ENCODE measurements at regions not wholly inside any gene's neighbourhood (a gene's known extent, or its start where the extent isn't known, plus 50 kb on each side); places are given as distances from the start of the nearest gene placed in this dataset.

DNA sequence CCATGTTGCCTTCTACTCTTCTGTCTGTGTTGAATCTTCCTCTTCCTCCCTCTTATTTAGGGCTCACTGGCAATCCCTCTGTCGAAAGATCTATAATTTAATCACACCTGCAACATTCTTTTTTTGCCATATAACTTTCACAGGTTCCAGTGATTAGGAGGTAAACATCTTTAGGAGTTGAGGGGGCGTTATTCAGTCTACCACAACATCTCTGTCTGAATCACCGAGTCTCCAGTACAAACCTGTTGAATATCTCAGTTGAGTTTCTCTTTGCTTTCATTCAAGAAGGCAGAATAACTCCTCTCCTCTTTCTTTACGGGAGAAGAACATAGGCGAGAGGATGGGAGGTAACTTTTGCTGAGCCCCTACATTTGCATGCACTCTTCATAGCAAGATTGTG is 101.9 kb upstream of the CDC42BPA start (continued):
- TF ChIP-seq ZNF132 (tag by site-specific recombination; IDR thresholded peaks at IDR 0.05; ENCODE audit: borderline replicate concordance) (no peak), GLI2 (tag by site-specific recombination; IDR thresholded peaks at IDR 0.05; ENCODE audit: borderline replicate concordance, low read depth) (no peak), KLF7 (tag by site-specific recombination; IDR thresholded peaks at IDR 0.05; ENCODE audit: borderline replicate concordance) (no peak)

DNA sequence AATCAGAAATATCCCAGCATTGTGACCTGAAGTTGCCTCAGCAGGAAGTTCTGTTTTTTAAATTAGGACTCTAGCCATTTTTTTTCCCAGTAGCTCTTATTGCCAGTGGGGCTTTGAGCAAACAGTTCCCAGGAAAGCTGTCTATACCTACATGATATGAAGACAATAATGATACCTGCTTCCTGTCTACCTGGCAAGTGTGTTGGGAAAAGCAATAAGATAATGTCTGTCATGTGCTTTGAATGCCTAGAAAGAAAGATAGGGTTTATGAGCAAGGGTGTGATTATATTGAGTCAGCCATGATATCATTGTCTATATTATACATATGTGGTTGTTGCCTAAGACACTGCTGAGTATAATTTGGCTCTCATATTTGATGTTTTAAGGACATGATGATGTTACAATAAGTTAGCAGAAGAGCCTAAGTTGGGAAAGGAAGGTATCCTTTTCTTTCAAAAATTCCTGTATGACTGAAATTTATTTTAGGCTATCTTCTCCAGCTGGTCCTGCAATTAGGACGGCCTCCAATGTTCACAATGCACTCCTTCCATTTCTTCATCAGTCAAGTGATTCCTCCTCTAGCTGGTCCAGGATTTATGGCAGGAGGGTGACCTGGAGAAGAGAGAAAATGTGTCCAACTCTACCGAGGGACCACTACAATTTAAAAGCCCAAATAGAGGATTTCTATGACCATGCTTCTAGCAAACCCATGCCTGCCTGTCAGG is 99.6 kb upstream of the CDC42BPA start:
- Histone ChIP-seq H3K4me1 (ENCODE audit: control insufficient read depth, insufficient read depth, low read length) (no peaks in the 10 kb centered on the region), H3K27ac (ENCODE audit: extremely low read depth, low read depth, low read length) (no peak overlapping the region), H3K36me3 (ENCODE audit: control insufficient read depth in 2 of 2, insufficient read depth in 1 of 2, low read length in 2 of 2) (no peaks in the 10 kb centered on the region), H3K4me3 (ENCODE audit: low read depth, low read length) (no peak overlapping the region), H3K9me3 (ENCODE audit: control insufficient read depth, insufficient read depth, low read depth, low read length) (no peaks in the 10 kb centered on the region)
- CTCF ChIA-PET: no interaction called here
- POLR2A ChIA-PET: no interaction called here
- TF ChIP-seq, protein P1, sequence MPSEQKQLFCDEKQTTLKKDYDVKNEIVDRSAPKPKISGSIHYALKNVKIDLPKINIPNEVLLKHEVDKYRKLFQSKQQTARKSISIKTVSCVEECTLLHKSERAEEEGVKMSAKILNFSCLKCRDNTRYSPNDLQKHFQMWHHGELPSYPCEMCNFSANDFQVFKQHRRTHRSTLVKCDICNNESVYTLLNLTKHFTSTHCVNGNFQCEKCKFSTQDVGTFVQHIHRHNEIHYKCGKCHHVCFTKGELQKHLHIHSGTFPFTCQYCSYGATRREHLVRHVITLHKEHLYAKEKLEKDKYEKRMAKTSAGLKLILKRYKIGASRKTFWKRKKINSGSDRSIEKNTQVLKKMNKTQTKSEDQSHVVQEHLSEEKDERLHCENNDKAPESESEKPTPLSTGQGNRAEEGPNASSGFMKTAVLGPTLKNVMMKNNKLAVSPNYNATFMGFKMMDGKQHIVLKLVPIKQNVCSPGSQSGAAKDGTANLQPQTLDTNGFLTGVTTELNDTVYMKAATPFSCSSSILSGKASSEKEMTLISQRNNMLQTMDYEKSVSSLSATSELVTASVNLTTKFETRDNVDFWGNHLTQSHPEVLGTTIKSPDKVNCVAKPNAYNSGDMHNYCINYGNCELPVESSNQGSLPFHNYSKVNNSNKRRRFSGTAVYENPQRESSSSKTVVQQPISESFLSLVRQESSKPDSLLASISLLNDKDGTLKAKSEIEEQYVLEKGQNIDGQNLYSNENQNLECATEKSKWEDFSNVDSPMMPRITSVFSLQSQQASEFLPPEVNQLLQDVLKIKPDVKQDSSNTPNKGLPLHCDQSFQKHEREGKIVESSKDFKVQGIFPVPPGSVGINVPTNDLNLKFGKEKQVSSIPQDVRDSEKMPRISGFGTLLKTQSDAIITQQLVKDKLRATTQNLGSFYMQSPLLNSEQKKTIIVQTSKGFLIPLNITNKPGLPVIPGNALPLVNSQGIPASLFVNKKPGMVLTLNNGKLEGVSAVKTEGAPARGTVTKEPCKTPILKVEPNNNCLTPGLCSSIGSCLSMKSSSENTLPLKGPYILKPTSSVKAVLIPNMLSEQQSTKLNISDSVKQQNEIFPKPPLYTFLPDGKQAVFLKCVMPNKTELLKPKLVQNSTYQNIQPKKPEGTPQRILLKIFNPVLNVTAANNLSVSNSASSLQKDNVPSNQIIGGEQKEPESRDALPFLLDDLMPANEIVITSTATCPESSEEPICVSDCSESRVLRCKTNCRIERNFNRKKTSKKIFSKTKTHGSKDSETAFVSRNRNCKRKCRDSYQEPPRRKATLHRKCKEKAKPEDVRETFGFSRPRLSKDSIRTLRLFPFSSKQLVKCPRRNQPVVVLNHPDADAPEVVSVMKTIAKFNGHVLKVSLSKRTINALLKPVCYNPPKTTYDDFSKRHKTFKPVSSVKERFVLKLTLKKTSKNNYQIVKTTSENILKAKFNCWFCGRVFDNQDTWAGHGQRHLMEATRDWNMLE (tag by site-specific recombination; conservative IDR thresholded peaks at IDR 0.05; ENCODE audit: low read depth): peak; percentile 46
- TF ChIP-seq, protein P2, sequence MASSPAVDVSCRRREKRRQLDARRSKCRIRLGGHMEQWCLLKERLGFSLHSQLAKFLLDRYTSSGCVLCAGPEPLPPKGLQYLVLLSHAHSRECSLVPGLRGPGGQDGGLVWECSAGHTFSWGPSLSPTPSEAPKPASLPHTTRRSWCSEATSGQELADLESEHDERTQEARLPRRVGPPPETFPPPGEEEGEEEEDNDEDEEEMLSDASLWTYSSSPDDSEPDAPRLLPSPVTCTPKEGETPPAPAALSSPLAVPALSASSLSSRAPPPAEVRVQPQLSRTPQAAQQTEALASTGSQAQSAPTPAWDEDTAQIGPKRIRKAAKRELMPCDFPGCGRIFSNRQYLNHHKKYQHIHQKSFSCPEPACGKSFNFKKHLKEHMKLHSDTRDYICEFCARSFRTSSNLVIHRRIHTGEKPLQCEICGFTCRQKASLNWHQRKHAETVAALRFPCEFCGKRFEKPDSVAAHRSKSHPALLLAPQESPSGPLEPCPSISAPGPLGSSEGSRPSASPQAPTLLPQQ (tag by site-specific recombination; IDR thresholded peaks at IDR 0.05): 0 out of 2 replicates have a peak, but pooled peaks have one; percentile 27
- TF ChIP-seq ZNF585B (tag by site-specific recombination; IDR thresholded peaks at IDR 0.05): no peak
- no peak for TF ChIP-seq ZNF302 (tag by site-specific recombination; IDR thresholded peaks at IDR 0.05; ENCODE audit: low read depth)
- TF ChIP-seq KLF1 (tag by site-specific recombination; IDR thresholded peaks at IDR 0.05): no peak
- TF ChIP-seq ZNF221 (tag by site-specific recombination; IDR thresholded peaks at IDR 0.05; ENCODE audit: borderline replicate concordance): no peak
- no peak for TF ChIP-seq ZXDB (tag by site-specific recombination; IDR thresholded peaks at IDR 0.05)
- peak; percentile 89 for TF ChIP-seq SP7 (tag by site-specific recombination; IDR thresholded peaks at IDR 0.05)
- TF ChIP-seq ZNF138 (tag by site-specific recombination; IDR thresholded peaks at IDR 0.05; ENCODE audit: borderline replicate concordance): no peak
- TF ChIP-seq FEZF1 (tag by site-specific recombination; IDR thresholded peaks at IDR 0.05): no peak
- TF ChIP-seq ZNF792 (tag by site-specific recombination; IDR thresholded peaks at IDR 0.05): no peak
- no peak for TF ChIP-seq GLIS2 (tag by site-specific recombination; IDR thresholded peaks at IDR 0.05)
- TF ChIP-seq ZEB2 (tag by site-specific recombination; IDR thresholded peaks at IDR 0.05): no peak
- TF ChIP-seq, protein P3, sequence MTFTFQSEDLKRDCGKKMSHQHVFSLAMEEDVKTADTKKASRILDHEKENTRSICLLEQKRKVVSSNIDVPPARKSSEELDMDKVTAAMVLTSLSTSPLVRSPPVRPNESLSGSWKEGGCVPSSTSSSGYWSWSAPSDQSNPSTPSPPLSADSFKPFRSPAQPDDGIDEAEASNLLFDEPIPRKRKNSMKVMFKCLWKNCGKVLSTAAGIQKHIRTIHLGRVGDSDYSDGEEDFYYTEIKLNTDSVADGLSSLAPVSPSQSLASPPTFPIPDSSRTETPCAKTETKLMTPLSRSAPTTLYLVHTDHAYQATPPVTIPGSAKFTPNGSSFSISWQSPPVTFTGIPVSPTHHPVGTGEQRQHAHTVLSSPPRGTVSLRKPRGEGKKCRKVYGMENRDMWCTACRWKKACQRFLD (tag by site-specific recombination; IDR thresholded peaks at IDR 0.05): no peak
- TF ChIP-seq SETDB1 (IDR thresholded peaks at IDR 0.05; ENCODE audit: insufficient read length, low read length): no peak
- no peak for TF ChIP-seq ZNF549 (tag by site-specific recombination; IDR thresholded peaks at IDR 0.05)
- no peak for TF ChIP-seq ZNF514 (tag by site-specific recombination; IDR thresholded peaks at IDR 0.05)
- no peak for TF ChIP-seq ZNF174 (tag by site-specific recombination; IDR thresholded peaks at IDR 0.05)
- no peak for TF ChIP-seq ZNF830 (tag by site-specific recombination; IDR thresholded peaks at IDR 0.05; ENCODE audit: low read depth)
- no peak for TF ChIP-seq ZNF548 (tag by site-specific recombination; IDR thresholded peaks at IDR 0.05)
- TF ChIP-seq, protein P4, sequence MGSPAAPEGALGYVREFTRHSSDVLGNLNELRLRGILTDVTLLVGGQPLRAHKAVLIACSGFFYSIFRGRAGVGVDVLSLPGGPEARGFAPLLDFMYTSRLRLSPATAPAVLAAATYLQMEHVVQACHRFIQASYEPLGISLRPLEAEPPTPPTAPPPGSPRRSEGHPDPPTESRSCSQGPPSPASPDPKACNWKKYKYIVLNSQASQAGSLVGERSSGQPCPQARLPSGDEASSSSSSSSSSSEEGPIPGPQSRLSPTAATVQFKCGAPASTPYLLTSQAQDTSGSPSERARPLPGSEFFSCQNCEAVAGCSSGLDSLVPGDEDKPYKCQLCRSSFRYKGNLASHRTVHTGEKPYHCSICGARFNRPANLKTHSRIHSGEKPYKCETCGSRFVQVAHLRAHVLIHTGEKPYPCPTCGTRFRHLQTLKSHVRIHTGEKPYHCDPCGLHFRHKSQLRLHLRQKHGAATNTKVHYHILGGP (tag by site-specific recombination; IDR thresholded peaks at IDR 0.05): peak; percentile 91
- 0 out of 2 replicates have a peak, but pooled peaks have one; percentile 58 for TF ChIP-seq ZBTB21 (tag by site-specific recombination; IDR thresholded peaks at IDR 0.05)
- no peak for TF ChIP-seq ZNF16 (tag by site-specific recombination; IDR thresholded peaks at IDR 0.05; ENCODE audit: low read depth)
- TF ChIP-seq ZNF211 (tag by site-specific recombination; IDR thresholded peaks at IDR 0.05; ENCODE audit: low read depth): no peak
- no peak for TF ChIP-seq ZNF274 (IDR thresholded peaks at IDR 0.05; ENCODE audit: low read length)
- no peak for TF ChIP-seq ZNF274 (tag by site-specific recombination; IDR thresholded peaks at IDR 0.05; ENCODE audit: borderline replicate concordance)
